Endothelial cell (in vitro differentiated cells): ENCODE measurements at regions not wholly inside any gene's neighbourhood (a gene's known extent, or its start where the extent isn't known, plus 50 kb on each side); places are given as distances from the start of the nearest gene placed in this dataset.
"Not testable (repeated sequence)": the region's sequence is repeated elsewhere in the genome, so short reads cannot be mapped to it uniquely, and the experiment has no call there.

Experiments used
- DNase-seq: peaks from one replicate; pipeline ENCODE4 v3.0.0; 2021; ENCODE audit warnings: low spot score
- H3K27ac Mint-ChIP-seq: one replicate; pipeline ENCODE4 v1.8.0; 2021; ENCODE audit warnings: mixed read lengths, inconsistent platforms; ENCODE audit not compliant: unreplicated experiment
- H3K27me3 Mint-ChIP-seq: one replicate; pipeline ENCODE4 v1.8.0; 2021; ENCODE audit warnings: mild to moderate bottlenecking, moderate library complexity, mixed read lengths, inconsistent platforms; ENCODE audit not compliant: unreplicated experiment
- H3K36me3 Mint-ChIP-seq: one replicate; pipeline ENCODE4 v1.8.0; 2021; ENCODE audit warnings: mild to moderate bottlenecking, low read depth, mixed read lengths, inconsistent platforms; ENCODE audit not compliant: unreplicated experiment
- H3K4me1 Mint-ChIP-seq: one replicate; pipeline ENCODE4 v1.8.0; 2021; ENCODE audit warnings: mild to moderate bottlenecking, mixed read lengths, inconsistent platforms; ENCODE audit not compliant: unreplicated experiment
- H3K4me3 Mint-ChIP-seq: one replicate; pipeline ENCODE4 v1.8.0; 2021; ENCODE audit warnings: mild to moderate bottlenecking, mixed read lengths, inconsistent platforms; ENCODE audit not compliant: unreplicated experiment
- H3K9me3 Mint-ChIP-seq: one replicate; pipeline ENCODE4 v1.8.0; 2021; ENCODE audit warnings: mixed read lengths, inconsistent platforms; ENCODE audit not compliant: unreplicated experiment
- CTCF ChIP-seq: fragments of 200-600 bp; sonication (generic); IDR thresholded peaks from one replicate; pipeline ENCODE4 v1.5.0; 2021; ENCODE audit warnings: antibody characterized with exemption; ENCODE audit not compliant: unreplicated experiment

DNA sequence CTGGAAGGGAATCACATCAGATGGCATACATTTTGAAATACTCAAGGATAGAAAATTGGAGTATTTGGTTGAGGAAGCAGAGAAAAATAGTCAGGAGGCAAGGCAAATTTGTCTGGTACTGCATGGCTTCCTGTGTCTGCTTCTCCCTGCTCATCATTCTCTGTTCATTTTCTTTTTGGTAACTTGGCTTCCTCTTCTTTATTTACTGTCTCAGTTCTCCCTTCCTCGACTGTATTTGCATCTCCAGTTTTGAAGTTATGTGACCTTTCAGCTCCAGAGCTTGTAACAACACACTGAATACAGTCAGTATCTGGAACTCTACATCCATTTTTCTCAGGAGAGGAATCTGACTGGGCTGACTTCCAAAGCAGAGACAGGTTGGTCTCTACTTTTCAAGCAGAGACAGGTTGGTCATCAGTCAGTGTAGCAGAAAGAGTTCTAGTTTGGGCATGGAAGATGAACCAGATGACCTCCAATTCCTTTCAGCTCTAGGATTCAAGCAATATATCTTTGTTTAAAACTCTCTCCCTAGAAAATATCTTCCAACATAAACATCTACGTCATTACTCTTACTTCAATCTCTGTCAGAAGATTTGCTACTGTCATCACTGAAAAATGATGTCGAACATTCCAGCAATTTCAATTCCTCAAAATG, 571.2 kb downstream of the ADGRL2 start:
- Mint-ChIP-seq H3K36me3 (no peaks in the 10 kb centered on the region), H3K4me3 (no peak overlapping the region), H3K4me1 (no peaks in the 10 kb centered on the region), H3K27ac (no peak overlapping the region), H3K27me3 (peaks cover 1% of the 10 kb centered on the region), H3K9me3 (no peaks in the 10 kb centered on the region)
- DNase-seq = no peak
- no peak for TF ChIP-seq CTCF

DNA sequence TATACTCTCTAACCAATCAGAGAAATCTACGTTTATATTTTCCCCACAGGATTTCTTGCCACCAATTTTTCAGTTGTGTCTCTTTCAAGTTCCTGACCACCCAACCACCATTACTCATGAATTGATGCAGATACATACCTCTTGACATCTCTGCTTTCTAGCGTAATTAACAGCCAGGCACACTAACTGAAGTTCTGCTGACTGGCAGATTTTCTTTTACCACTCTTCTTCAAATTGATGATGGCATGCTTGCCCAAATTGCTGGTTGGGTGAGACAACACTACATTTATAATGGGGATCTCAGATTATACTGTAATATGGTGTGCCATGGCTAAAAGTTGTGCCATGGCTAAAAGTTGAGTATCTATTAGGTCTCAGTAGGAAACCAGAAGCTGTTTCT, 566.7 kb downstream of the ADGRL2 start:
- Mint-ChIP-seq H3K27ac (no peak overlapping the region), H3K4me3 (no peak overlapping the region), H3K27me3 (no peaks in the 10 kb centered on the region), H3K9me3 (no peaks in the 10 kb centered on the region), H3K4me1 (no peaks in the 10 kb centered on the region), H3K36me3 (no peaks in the 10 kb centered on the region)
- DNase-seq = no peak
- TF ChIP-seq CTCF = no peak

GRCh38 chr1:82366689-82367088, 566.0 kb downstream of the ADGRL2 start:
- Mint-ChIP-seq H3K27ac (no peak overlapping the region), H3K4me1 (no peaks in the 10 kb centered on the region), H3K27me3 (no peaks in the 10 kb centered on the region), H3K36me3 (no peaks in the 10 kb centered on the region), H3K9me3 (no peaks in the 10 kb centered on the region), H3K4me3 (no peak overlapping the region)
- TF ChIP-seq CTCF = no peak
- DNase-seq = no peak

DNA sequence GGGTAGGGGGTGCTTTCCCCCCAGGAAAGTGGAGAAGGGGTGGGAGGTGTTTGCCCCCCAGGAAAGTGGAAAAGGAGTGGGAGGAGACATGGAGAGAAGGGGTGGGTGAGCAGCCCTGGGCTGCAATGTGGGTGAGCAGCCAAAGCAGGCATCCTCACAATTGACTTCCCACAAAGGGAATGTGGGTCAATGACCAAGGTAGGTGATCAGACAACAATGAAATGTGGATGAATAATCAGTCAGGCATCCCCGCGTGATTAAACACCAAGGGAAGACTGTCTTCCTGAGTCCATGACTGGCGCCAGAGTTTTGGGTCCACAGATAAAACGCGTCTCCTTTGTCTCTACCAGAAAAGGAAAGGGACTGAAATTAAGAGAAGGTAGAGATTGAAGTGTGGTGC, 558.8 kb downstream of the ADGRL2 start:
- DNase-seq, H3K36me3 Mint-ChIP-seq, H3K27ac Mint-ChIP-seq, H3K27me3 Mint-ChIP-seq, H3K9me3 Mint-ChIP-seq, H3K4me3 Mint-ChIP-seq, H3K4me1 Mint-ChIP-seq: not testable (repeated sequence)

- not testable (repeated sequence) for H3K27ac Mint-ChIP-seq, H3K36me3 Mint-ChIP-seq, H3K27me3 Mint-ChIP-seq, DNase-seq, H3K4me1 Mint-ChIP-seq, H3K9me3 Mint-ChIP-seq, H3K4me3 Mint-ChIP-seq
These were observed 558.0 kb downstream of the ADGRL2 start for GRCh38 chr1:82358706-82359105.

DNA sequence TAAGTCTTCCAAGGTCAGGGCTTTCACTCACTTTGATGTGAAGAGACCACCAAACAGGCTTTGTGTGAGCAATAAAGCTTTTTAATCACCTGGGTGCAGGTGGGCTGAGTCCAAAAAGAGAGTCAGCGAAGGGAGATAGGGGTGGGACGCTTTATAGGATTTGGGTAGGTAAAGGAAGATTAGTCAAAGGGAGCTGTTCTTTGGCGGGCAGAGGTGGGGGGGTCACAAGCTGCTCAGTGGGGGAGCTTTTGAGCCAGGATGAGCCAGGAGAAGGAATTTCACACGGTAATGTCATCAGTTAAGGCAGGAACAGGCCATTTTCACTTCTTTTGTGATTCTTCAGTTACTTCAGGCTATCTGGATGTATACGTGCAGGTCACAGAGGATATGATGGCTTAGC, 553.8 kb downstream of the ADGRL2 start:
- not testable (repeated sequence) for H3K9me3 Mint-ChIP-seq, DNase-seq, H3K27me3 Mint-ChIP-seq, H3K4me3 Mint-ChIP-seq, H3K4me1 Mint-ChIP-seq, H3K36me3 Mint-ChIP-seq, H3K27ac Mint-ChIP-seq
